ENCODE measurements at regions not wholly inside any gene's neighbourhood (a gene's known extent, or its start where the extent isn't known, plus 50 kb on each side); places are given as distances from the start of the nearest gene placed in this dataset.

- TF ChIP-seq MAFK (IDR thresholded peaks at IDR 0.05; ENCODE audit: partially characterized antibody) (no peak), REST (IDR thresholded peaks at IDR 0.05) (no peak), RCOR1 (IDR thresholded peaks at IDR 0.05; ENCODE audit: low read depth, low read length) (no peak), CTCF (IDR thresholded peaks at IDR 0.05) (no peak), POLR2AphosphoS2 (conservative IDR thresholded peaks at IDR 0.05; ENCODE audit: low read length) (no peak), E2F6 (IDR thresholded peaks at IDR 0.05; ENCODE audit: borderline replicate concordance, low read depth) (no peak), HOXA7 (CRISPR knock-in tag; IDR thresholded peaks at IDR 0.05) (no peak), POLR2A (IDR thresholded peaks at IDR 0.05; ENCODE audit: low read length) (no peak)
Observed at GRCh38 chr3:126266850-126267168, 86.4 kb upstream of the ALDH1L1 start.
